IMR-90 (cell line): ENCODE measurements at regions not wholly inside any gene's neighbourhood (a gene's known extent, or its start where the extent isn't known, plus 50 kb on each side); places are given as distances from the start of the nearest gene placed in this dataset.

ENCODE experiments used
- ATAC-seq: fragments of 200-7000 bp; cut with Tn5 transposase; 2 replicates; pipeline ENCODE4 v1.9.1; 2020; ENCODE audit warnings: low read depth, mild to moderate bottlenecking, moderate library complexity
- BruUV-seq: library from RNA; stranded (reverse); fragments of 400-500 nt; replicated peaks from 2 replicates; lab custom pipeline; 2021; lab: Mats Ljungman, UMichigan
- CTCF ChIA-PET: fragments of 300-600 bp; formaldehyde crosslinking; extraction: SDS; loops from one replicate; lab custom pipeline; 2021; ENCODE audit warnings: antibody characterized with exemption; lab: Yijun Ruan, JAX
- POLR2A ChIA-PET: fragments of 300-600 bp; sonication (Branson Sonifier 250); formaldehyde crosslinking; loops from one replicate; lab custom pipeline; 2022; ENCODE audit warnings: antibody characterized with exemption; ENCODE audit not compliant: unreplicated experiment; lab: Charles Lee
- DNase-seq: peaks from one replicate; pipeline ENCODE4 v3.0.0; 2013
- H2AFZ ChIP-seq: replicated peaks from 2 replicates; pipeline ENCODE3; 2013; ENCODE audit warnings: low read length, mild to moderate bottlenecking; ENCODE audit not compliant: poor library complexity
- H2AK5ac ChIP-seq: 2 replicates; pipeline ENCODE4 v1.6.1; 2013; ENCODE audit warnings: low read depth, low read length, inconsistent platforms
- H2AK9ac ChIP-seq: replicated peaks from 2 replicates; pipeline ENCODE3; 2013; ENCODE audit warnings: mild to moderate bottlenecking, low read depth, low read length, moderate library complexity; ENCODE audit not compliant: poor library complexity
- H2BK120ac ChIP-seq: 2 replicates; pipeline ENCODE4 v1.6.1; 2013; ENCODE audit warnings: low read depth, low read length, inconsistent platforms
- H2BK15ac ChIP-seq: 3 replicates; pipeline ENCODE4 v1.6.1; 2013; ENCODE audit warnings: low read depth, low read length, inconsistent platforms
- H2BK20ac ChIP-seq: 2 replicates; pipeline ENCODE4 v1.6.1; 2013; ENCODE audit warnings: low read depth, mild to moderate bottlenecking, inconsistent platforms, low read length, moderate library complexity
- H2BK5ac ChIP-seq: 2 replicates; pipeline ENCODE4 v1.6.1; 2013; ENCODE audit warnings: mild to moderate bottlenecking, low read depth, low read length, inconsistent platforms; ENCODE audit not compliant: poor library complexity, severe bottlenecking
- H3K14ac ChIP-seq: replicated peaks from 2 replicates; pipeline ENCODE4 v1.6.1; 2013; ENCODE audit warnings: low read depth, low read length, inconsistent platforms
- H3K18ac ChIP-seq: 2 replicates; pipeline ENCODE4 v1.6.1; 2013; ENCODE audit warnings: low read depth, low read length, control low read depth
- H3K23ac ChIP-seq: 2 replicates; pipeline ENCODE4 v1.6.1; 2013; ENCODE audit warnings: low read depth, low read length, inconsistent platforms
- H3K27ac ChIP-seq: 2 replicates; pipeline ENCODE4 v1.5.1; 2013; ENCODE audit warnings: mild to moderate bottlenecking, control low read depth, low read length; ENCODE audit not compliant: insufficient read depth
- H3K27me3 ChIP-seq: 2 replicates; pipeline ENCODE4 v1.6.1; 2013; ENCODE audit warnings: low read length; ENCODE audit not compliant: control insufficient read depth, insufficient read depth
- H3K36me3 ChIP-seq: 2 replicates; pipeline ENCODE4 v1.6.1; 2013; ENCODE audit warnings: low read length, mixed read lengths; ENCODE audit not compliant: control insufficient read depth, insufficient read depth
- H3K4ac ChIP-seq: 2 replicates; pipeline ENCODE4 v1.6.1; 2013; ENCODE audit warnings: low read depth, low read length, inconsistent platforms
- H3K4me1 ChIP-seq: 2 replicates; pipeline ENCODE4 v1.6.1; 2013; ENCODE audit warnings: low read length, mixed read lengths; ENCODE audit not compliant: control insufficient read depth, insufficient read depth
- H3K4me2 ChIP-seq: 2 replicates; pipeline ENCODE4 v1.6.1; 2013; ENCODE audit warnings: low read depth, mild to moderate bottlenecking, control low read depth, low read length, moderate library complexity
- H3K4me3 ChIP-seq: 2 replicates; pipeline ENCODE4 v1.5.1; 2013; ENCODE audit warnings: low read depth, mild to moderate bottlenecking, control low read depth, low read length, moderate library complexity; ENCODE audit not compliant: insufficient read depth
- H3K56ac ChIP-seq: 2 replicates; pipeline ENCODE4 v1.6.1; 2013; ENCODE audit warnings: low read length, inconsistent platforms; ENCODE audit not compliant: insufficient read depth; ENCODE audit errors: extremely low read depth
- H3K79me1 ChIP-seq, 2 experiments: 2 replicates each; pipeline ENCODE4 v1.6.1; 2013; ENCODE audit warnings: low read length in 2 of 2, inconsistent platforms in 1 of 2, low read depth in 1 of 2
- H3K9ac ChIP-seq: 2 replicates; pipeline ENCODE4 v1.6.1; 2013; ENCODE audit warnings: low read depth, low read length, control low read depth
- H3K9me1 ChIP-seq: 2 replicates; pipeline ENCODE4 v1.6.1; 2013; ENCODE audit warnings: low read length, inconsistent platforms; ENCODE audit not compliant: insufficient read depth
- H3K9me3 ChIP-seq: 2 replicates; pipeline ENCODE4 v1.6.1; 2013; ENCODE audit warnings: low read length; ENCODE audit not compliant: control insufficient read depth, insufficient read depth
- H4K20me1 ChIP-seq: 2 replicates; pipeline ENCODE4 v1.6.1; 2013; ENCODE audit warnings: low read length, inconsistent platforms; ENCODE audit not compliant: insufficient read depth
- H4K5ac ChIP-seq: 2 replicates; pipeline ENCODE4 v1.6.1; 2013; ENCODE audit warnings: mild to moderate bottlenecking, low read depth, low read length, control low read depth
- H4K8ac ChIP-seq, 2 experiments: 2 replicates each; pipeline ENCODE4 v1.6.1; 2013; ENCODE audit warnings: low read depth in 2 of 2, low read length in 2 of 2, control low read depth in 1 of 2, inconsistent platforms in 1 of 2
- H4K91ac ChIP-seq: 2 replicates; pipeline ENCODE4 v1.6.1; 2013; ENCODE audit warnings: low read depth, low read length, inconsistent platforms; ENCODE audit not compliant: insufficient read depth
- CHD1 ChIP-seq: IDR thresholded peaks from 2 replicates; pipeline ENCODE4 v1.6.1; 2012; ENCODE audit warnings: low read depth, low read length, improper control_type of control experiment
- WGBS, 2 experiments: methylation state at CpG; one replicate each; pipeline versions ENCODE4 v1.1.5 to v1.1.7; 2013; ENCODE audit warnings: missing lambda C conversion rate in 2 of 2; ENCODE audit not compliant: insufficient read length in 1 of 2; ENCODE audit errors: extremely low coverage in 2 of 2; 5-methylcytosine and 5-hydroxymethylcytosine counted together
- dilution Hi-C: fragments of 300-500 bp; cut with HindIII; formaldehyde crosslinking; loops from one replicate; pipeline ENCODE4 v1.14.3; 2018; ENCODE audit warnings: low sequenced_read_pairs; ENCODE audit not compliant: unreplicated experiment
- in situ Hi-C: fragments of 300-500 bp; cut with MboI; formaldehyde crosslinking; loops from 3 replicates; pipeline ENCODE4 v1.14.3; 2019; ENCODE audit warnings: low sequenced_read_pairs, inconsistent platforms, mixed read lengths
- intact Hi-C: fragments of 100-400 bp; cut with micrococcal nuclease; formaldehyde crosslinking; loops from 2 replicates; pipeline ENCODE4 v1.10.0; 2022

- 60% methylated on average over 1 of the region's 1 CpG; no CpG with 5 or more reads in 1 of the 2 experiments for WGBS, 2 experiments
- Histone ChIP-seq H3K9ac (no peak overlapping the region), H3K4me2 (no peak overlapping the region), H4K91ac (no peak overlapping the region), H2BK5ac (no peak overlapping the region), H3K36me3 (no peaks in the 10 kb centered on the region), H3K23ac (no peak overlapping the region), H2BK15ac (no peak overlapping the region), H2AK9ac (no peak overlapping the region), H3K14ac (no peak overlapping the region), H3K9me1 (no peaks in the 10 kb centered on the region; the same call in 1 of the 2 replicates), H3K4me1 (peaks cover 4% of the 10 kb centered on the region; the same call in 1 of the 2 replicates), H3K4me3 (no peak overlapping the region), H3K4ac (no peak overlapping the region), H2BK20ac (no peak overlapping the region), H4K5ac (no peak overlapping the region), H2AK5ac (no peak overlapping the region), H3K9me3 (no peaks in the 10 kb centered on the region), H4K8ac (no peak overlapping the region), H3K18ac (no peak overlapping the region), H2AFZ (no peak overlapping the region), H3K56ac (no peak overlapping the region), H3K27me3 (no peaks in the 10 kb centered on the region), H4K20me1 (no peaks in the 10 kb centered on the region), H2BK120ac (no peak overlapping the region), H3K27ac (no peak overlapping the region), H3K79me1 (no peaks in the 10 kb centered on the region)
- ChIA-PET CTCF (interaction anchor here (1.0 to 2.0 kb wide), 2 partner anchors 11 to 18 kb away, joined by 3 to 5 read pairs; no protein-coding TSS in a partner anchor), POLR2A (no interaction called here)
- dilution Hi-C loops: loop anchor here (25.0 kb wide), 1 partner anchor 102 kb away; no protein-coding TSS in a partner anchor
- BruUV-seq: no TSS peak
- DNase-seq (no peak), ATAC-seq (no peak)
- intact Hi-C loops: no loop called here
- no peak for TF ChIP-seq CHD1
- in situ Hi-C loops: no loop called here
These were observed 228.8 kb upstream of the IRF2BP2 start for GRCh38 chr1:234838820-234839219.
